OCI-LY7 (cell line): ENCODE measurements at regions not wholly inside any gene's neighbourhood (a gene's known extent, or its start where the extent isn't known, plus 50 kb on each side); places are given as distances from the start of the nearest gene placed in this dataset.

Source experiments
- CTCF ChIP-seq: fragments of 200-600 bp; sonication (generic); conservative IDR thresholded peaks from 2 replicates; pipeline ENCODE4 v1.5.1; 2014; ENCODE audit warnings: mild to moderate bottlenecking, antibody characterized with exemption, low read length, moderate library complexity, mixed read lengths
- EZH2phosphoT487 ChIP-seq: fragments of 200-600 bp; sonication (generic); IDR thresholded peaks from 2 replicates; pipeline ENCODE4 v1.6.1; 2018; ENCODE audit warnings: low read depth, borderline replicate concordance, mild to moderate bottlenecking, mixed run types, antibody characterized with exemption, low read length, moderate library complexity, mixed read lengths

- TF ChIP-seq CTCF (no peak), EZH2phosphoT487 (no peak)
These were observed 293.7 kb downstream of the FZD1 start for GRCh38 chr7:91557789-91558404.
